H9 (cell line): ENCODE measurements at regions not wholly inside any gene's neighbourhood (a gene's known extent, or its start where the extent isn't known, plus 50 kb on each side); places are given as distances from the start of the nearest gene placed in this dataset.
"Not testable (repeated sequence)": the region's sequence is repeated elsewhere in the genome, so short reads cannot be mapped to it uniquely, and the experiment has no call there.

Experiments
- DNase-seq: peaks from one replicate; pipeline ENCODE4 v3.0.0-alpha.2; 2017
- H2AFZ ChIP-seq: one replicate; pipeline ENCODE4 v1.6.1; 2013; ENCODE audit warnings: mild to moderate bottlenecking, low read length, control low read depth, moderate library complexity
- H2AK5ac ChIP-seq: 2 replicates; pipeline ENCODE4 v1.6.1; 2013; ENCODE audit warnings: low read length, control low read depth, mixed read lengths; ENCODE audit not compliant: insufficient read length
- H2BK120ac ChIP-seq: one replicate; pipeline ENCODE4 v1.6.1; 2013; ENCODE audit warnings: low read depth, mild to moderate bottlenecking, low read length, control low read depth, inconsistent platforms; ENCODE audit not compliant: poor library complexity, severe bottlenecking
- H2BK12ac ChIP-seq: 2 replicates; pipeline ENCODE4 v1.6.1; 2013; ENCODE audit warnings: low read length, control low read depth, mixed read lengths, low read depth; ENCODE audit not compliant: insufficient read length
- H2BK15ac ChIP-seq: 2 replicates; pipeline ENCODE4 v1.6.1; 2013; ENCODE audit warnings: low read depth, low read length, control low read depth
- H2BK20ac ChIP-seq: one replicate; pipeline ENCODE4 v1.6.1; 2013; ENCODE audit warnings: low read depth, mild to moderate bottlenecking, low read length, control low read depth, inconsistent platforms; ENCODE audit not compliant: poor library complexity, severe bottlenecking
- H2BK5ac ChIP-seq: 2 replicates; pipeline ENCODE4 v1.6.1; 2013; ENCODE audit warnings: low read length, control low read depth, mixed read lengths; ENCODE audit not compliant: insufficient read length
- H3K14ac ChIP-seq: 2 replicates; pipeline ENCODE4 v1.6.1; 2013; ENCODE audit warnings: low read length, control low read depth; ENCODE audit not compliant: insufficient read depth
- H3K18ac ChIP-seq: 2 replicates; pipeline ENCODE4 v1.6.1; 2013; ENCODE audit warnings: low read depth, mild to moderate bottlenecking, mixed read lengths, low read length, control low read depth; ENCODE audit not compliant: insufficient read length
- H3K23ac ChIP-seq: 2 replicates; pipeline ENCODE4 v1.6.1; 2013; ENCODE audit warnings: low read length, control low read depth, mixed read lengths, low read depth; ENCODE audit not compliant: insufficient read length
- H3K23me2 ChIP-seq: 2 replicates; pipeline ENCODE4 v1.6.1; 2013; ENCODE audit warnings: low read depth, mild to moderate bottlenecking, mixed read lengths, low read length, control low read depth; ENCODE audit not compliant: insufficient read length, poor library complexity, severe bottlenecking
- H3K27ac ChIP-seq: 2 replicates; pipeline ENCODE4 v1.5.1; 2013; ENCODE audit warnings: low read length, control low read depth, mixed read lengths, low read depth; ENCODE audit not compliant: insufficient read length
- H3K27me3 ChIP-seq: 2 replicates; pipeline ENCODE4 v1.6.1; 2013; ENCODE audit warnings: low read length, control low read depth, inconsistent platforms; ENCODE audit not compliant: insufficient read depth
- H3K4ac ChIP-seq: 2 replicates; pipeline ENCODE4 v1.6.1; 2013; ENCODE audit warnings: low read depth, mild to moderate bottlenecking, control low read depth, inconsistent platforms, low read length, moderate library complexity
- H3K4me1 ChIP-seq: 2 replicates; pipeline ENCODE4 v1.6.1; 2013; ENCODE audit warnings: low read length, control low read depth, inconsistent platforms; ENCODE audit not compliant: insufficient read depth
- H3K4me2 ChIP-seq: 2 replicates; pipeline ENCODE4 v1.6.1; 2013; ENCODE audit warnings: low read length, control low read depth, mixed read lengths; ENCODE audit not compliant: insufficient read length, insufficient read depth
- H3K56ac ChIP-seq: 2 replicates; pipeline ENCODE4 v1.6.1; 2013; ENCODE audit warnings: low read depth, mild to moderate bottlenecking, mixed read lengths, low read length, control low read depth; ENCODE audit not compliant: insufficient read length
- H3K79me1 ChIP-seq: 2 replicates; pipeline ENCODE4 v1.6.1; 2013; ENCODE audit warnings: low read depth, mild to moderate bottlenecking, moderate library complexity, low read length, control low read depth, inconsistent platforms; ENCODE audit not compliant: insufficient read depth, poor library complexity, severe bottlenecking
- H3K79me2 ChIP-seq: 2 replicates; pipeline ENCODE4 v1.6.1; 2013; ENCODE audit warnings: low read length, control low read depth, inconsistent platforms; ENCODE audit not compliant: insufficient read depth
- H3K9ac ChIP-seq: 2 replicates; pipeline ENCODE4 v1.6.1; 2013; ENCODE audit warnings: low read length, control low read depth, mixed read lengths; ENCODE audit not compliant: insufficient read length; ENCODE audit errors: extremely low read depth
- H3K9me3 ChIP-seq: one replicate; pipeline ENCODE4 v1.6.1; 2013; ENCODE audit warnings: low read depth, low read length, inconsistent platforms; ENCODE audit not compliant: control insufficient read depth
- H3T11ph ChIP-seq: one replicate; pipeline ENCODE4 v1.6.1; 2013; ENCODE audit warnings: mild to moderate bottlenecking, low read length, control low read depth, inconsistent platforms
- H4K20me1 ChIP-seq: one replicate; pipeline ENCODE4 v1.6.1; 2013; ENCODE audit not compliant: control insufficient read depth, insufficient read length, insufficient read depth
- H4K5ac ChIP-seq: 2 replicates; pipeline ENCODE4 v1.6.1; 2013; ENCODE audit warnings: low read depth, mild to moderate bottlenecking, mixed read lengths, low read length, control low read depth; ENCODE audit not compliant: insufficient read length
- H4K8ac ChIP-seq: replicated peaks from 2 replicates; pipeline ENCODE4 v1.6.1; 2013; ENCODE audit warnings: low read length, control low read depth, mixed read lengths, low read depth; ENCODE audit not compliant: insufficient read length
- H4K91ac ChIP-seq: 2 replicates; pipeline ENCODE4 v1.6.1; 2013; ENCODE audit warnings: low read depth, mild to moderate bottlenecking, moderate library complexity, mixed read lengths, low read length, control low read depth; ENCODE audit not compliant: insufficient read length
- H3K27ac Mint-ChIP-seq, 3 experiments: 2 replicates in 2 of 3; 3 replicates in 1 of 3; pipeline ENCODE4 v1.8.0; 2020 to 2021; ENCODE audit warnings: mixed read lengths in 3 of 3, mild to moderate bottlenecking in 1 of 3, moderate library complexity in 1 of 3
- H3K27me3 Mint-ChIP-seq: 2 replicates; pipeline ENCODE4 v1.8.0; 2021; ENCODE audit warnings: low read depth, mild to moderate bottlenecking, moderate library complexity, mixed read lengths
- H3K36me3 Mint-ChIP-seq, 3 experiments: 2 replicates in 2 of 3; 3 replicates in 1 of 3; pipeline ENCODE4 v1.8.0; 2020 to 2021; ENCODE audit warnings: low read depth in 3 of 3, mixed read lengths in 3 of 3; ENCODE audit not compliant: insufficient read depth in 1 of 3
- H3K4me1 Mint-ChIP-seq, 2 experiments: 2 replicates each; pipeline ENCODE4 v1.8.0; 2020; ENCODE audit warnings: mixed read lengths in 2 of 2
- H3K4me3 Mint-ChIP-seq, 2 experiments: 2 replicates in 1 of 2; 3 replicates in 1 of 2; pipeline ENCODE4 v1.8.0; 2020 to 2021; ENCODE audit warnings: mild to moderate bottlenecking in 2 of 2, mixed read lengths in 2 of 2, moderate library complexity in 1 of 2
- H3K9me3 Mint-ChIP-seq, 2 experiments: 2 replicates in 1 of 2; 3 replicates in 1 of 2; pipeline ENCODE4 v1.8.0; 2020; ENCODE audit warnings: mild to moderate bottlenecking in 2 of 2, mixed read lengths in 2 of 2, moderate library complexity in 1 of 2
- WGBS: extraction: QIAGEN DNeasy Blood & Tissue Kit; methylation state at CpG from one replicate; pipeline ENCODE4 v1.1.7; 2013; ENCODE audit warnings: missing lambda C conversion rate, low lambda C conversion rate, mixed read lengths; ENCODE audit not compliant: insufficient read length; ENCODE audit errors: extremely low coverage; 5-methylcytosine and 5-hydroxymethylcytosine counted together
- TF ChIP-seq, protein P1 (sequence below): fragments of 200-600 bp; sonication (generic); conservative IDR thresholded peaks from 3 replicates; pipeline ENCODE4 v1.8.0; 2021; ENCODE audit warnings: antibody characterized with exemption, mild to moderate bottlenecking

DNA sequence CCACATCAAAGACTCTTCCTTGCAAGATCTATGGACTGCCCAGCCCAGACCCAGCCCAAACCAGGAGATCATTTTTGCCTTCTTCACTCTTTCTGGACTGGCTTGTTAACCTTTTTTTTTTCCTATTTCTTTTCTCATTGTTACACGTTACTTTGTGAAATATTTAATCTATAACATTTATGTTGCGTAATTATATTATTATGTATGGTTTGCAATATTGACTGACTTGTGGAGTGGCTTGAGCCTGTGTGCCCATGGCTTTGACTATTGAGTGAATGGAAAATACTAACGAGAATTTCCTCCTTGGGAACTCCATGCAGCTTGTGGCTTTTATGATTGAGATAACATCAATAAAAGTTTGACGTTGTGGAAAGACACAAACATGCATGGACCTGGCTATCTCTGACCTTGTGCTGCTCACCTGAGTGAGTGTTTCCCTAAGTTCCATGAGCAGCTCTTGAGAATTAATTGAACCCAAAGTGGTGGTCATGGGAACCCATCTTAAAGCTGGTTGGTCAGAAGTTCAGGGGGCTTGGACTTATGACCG is 1641.3 kb upstream of the LRRTM3 start:
- Histone ChIP-seq H3K4me1 (no peaks in the 10 kb centered on the region), H4K8ac (no peak overlapping the region), H2AK5ac (no peak overlapping the region), H2BK12ac (no peak overlapping the region), H2BK20ac (no peak overlapping the region), H3K9ac (no peak overlapping the region), H4K91ac (no peak overlapping the region), H3K79me2 (no peaks in the 10 kb centered on the region), H3K23me2 (no peaks in the 10 kb centered on the region), H2BK5ac (no peak overlapping the region), H3K56ac (no peak overlapping the region), H3K27ac (no peak overlapping the region), H3K4ac (no peak overlapping the region), H3K18ac (no peak overlapping the region), H3K23ac (no peak overlapping the region), H2AFZ (no peak overlapping the region), H3K4me2 (no peak overlapping the region), H3T11ph (no peak overlapping the region), H3K9me3 (no peaks in the 10 kb centered on the region), H2BK15ac (no peak overlapping the region), H2BK120ac (no peak overlapping the region), H3K14ac (no peak overlapping the region), H4K5ac (no peak overlapping the region), H3K79me1 (no peaks in the 10 kb centered on the region), H3K27me3 (no peaks in the 10 kb centered on the region), H4K20me1 (no peaks in the 10 kb centered on the region)
- TF ChIP-seq, protein P1, sequence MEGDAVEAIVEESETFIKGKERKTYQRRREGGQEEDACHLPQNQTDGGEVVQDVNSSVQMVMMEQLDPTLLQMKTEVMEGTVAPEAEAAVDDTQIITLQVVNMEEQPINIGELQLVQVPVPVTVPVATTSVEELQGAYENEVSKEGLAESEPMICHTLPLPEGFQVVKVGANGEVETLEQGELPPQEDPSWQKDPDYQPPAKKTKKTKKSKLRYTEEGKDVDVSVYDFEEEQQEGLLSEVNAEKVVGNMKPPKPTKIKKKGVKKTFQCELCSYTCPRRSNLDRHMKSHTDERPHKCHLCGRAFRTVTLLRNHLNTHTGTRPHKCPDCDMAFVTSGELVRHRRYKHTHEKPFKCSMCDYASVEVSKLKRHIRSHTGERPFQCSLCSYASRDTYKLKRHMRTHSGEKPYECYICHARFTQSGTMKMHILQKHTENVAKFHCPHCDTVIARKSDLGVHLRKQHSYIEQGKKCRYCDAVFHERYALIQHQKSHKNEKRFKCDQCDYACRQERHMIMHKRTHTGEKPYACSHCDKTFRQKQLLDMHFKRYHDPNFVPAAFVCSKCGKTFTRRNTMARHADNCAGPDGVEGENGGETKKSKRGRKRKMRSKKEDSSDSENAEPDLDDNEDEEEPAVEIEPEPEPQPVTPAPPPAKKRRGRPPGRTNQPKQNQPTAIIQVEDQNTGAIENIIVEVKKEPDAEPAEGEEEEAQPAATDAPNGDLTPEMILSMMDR = no peak
- DNase-seq = no peak
- no CpG with 5 or more reads among the region's 5 CpGs for WGBS
- peaks cover 11 to 14% of the 10 kb centered on the region in 2 experiments for H3K4me1 Mint-ChIP-seq
- no peak overlapping the region for H3K27ac Mint-ChIP-seq
- H3K27me3 Mint-ChIP-seq = no peaks in the 10 kb centered on the region; the same call in 1 of the 2 replicates
- peaks cover 2 to 10% (median 9%) of the 10 kb centered on the region in 3 experiments; a peak in 6 of 7 replicates for H3K36me3 Mint-ChIP-seq
- H3K4me3 Mint-ChIP-seq = no peak overlapping the region
- H3K9me3 Mint-ChIP-seq = peaks cover 8 to 9% of the 10 kb centered on the region in 2 experiments

DNA sequence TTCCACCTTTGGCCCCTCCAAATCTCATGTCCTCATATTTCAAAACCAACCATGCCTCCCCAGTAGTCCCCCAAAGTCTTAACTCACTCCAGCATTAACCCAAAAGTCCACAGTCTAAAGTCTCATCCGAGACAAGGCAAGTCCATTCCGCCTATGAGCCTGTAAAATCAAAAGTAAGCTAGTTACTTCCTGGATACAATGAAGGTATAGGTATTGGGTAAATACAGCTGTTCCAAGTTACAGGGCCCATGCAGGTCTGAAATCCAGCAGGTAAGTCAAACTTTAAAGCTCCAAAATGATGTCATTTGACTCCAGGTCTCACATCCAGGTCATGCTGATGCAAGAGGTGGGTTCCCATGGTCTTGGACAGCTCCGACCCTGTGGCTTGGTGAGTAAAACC is 1640.1 kb upstream of the LRRTM3 start:
- H3T11ph ChIP-seq, H3K9ac ChIP-seq, H2BK5ac ChIP-seq, H3K27me3 ChIP-seq, H3K4ac ChIP-seq, H3K56ac ChIP-seq, H4K20me1 ChIP-seq, H3K27ac ChIP-seq, H2BK12ac ChIP-seq, H3K36me3 Mint-ChIP-seq, H3K79me1 ChIP-seq, H3K14ac ChIP-seq, H3K4me1 ChIP-seq, H4K8ac ChIP-seq, H4K91ac ChIP-seq, H3K27ac Mint-ChIP-seq, H2BK120ac ChIP-seq, H3K4me3 Mint-ChIP-seq, H2BK15ac ChIP-seq, H3K9me3 Mint-ChIP-seq, DNase-seq, H2AFZ ChIP-seq, H3K27me3 Mint-ChIP-seq, H2BK20ac ChIP-seq, H3K9me3 ChIP-seq, H2AK5ac ChIP-seq, H3K23ac ChIP-seq, H4K5ac ChIP-seq, H3K4me2 ChIP-seq, H3K18ac ChIP-seq, H3K79me2 ChIP-seq, H3K23me2 ChIP-seq: not testable (repeated sequence)
- H3K4me1 Mint-ChIP-seq = peaks cover 11 to 14% of the 10 kb centered on the region in 2 experiments
- no CpG with 5 or more reads among the region's 3 CpGs for WGBS
